ENCODE measurements at regions not wholly inside any gene's neighbourhood (a gene's known extent, or its start where the extent isn't known, plus 50 kb on each side); places are given as distances from the start of the nearest gene placed in this dataset.

- TF ChIP-seq REST (IDR thresholded peaks at IDR 0.05) (no peak), HNF4G (IDR thresholded peaks at IDR 0.05) (no peak), SP1 (IDR thresholded peaks at IDR 0.05) (no peak), FOXA2 (IDR thresholded peaks at IDR 0.05) (no peak)
Measured at GRCh38 chr2:2812648-2813047, 481.6 kb upstream of the MYT1L start (continued).

- TF ChIP-seq FOXA2 (IDR thresholded peaks at IDR 0.05) = no peak
- TF ChIP-seq SP1 (IDR thresholded peaks at IDR 0.05) = no peak
- no peak for TF ChIP-seq MAX (IDR thresholded peaks at IDR 0.05)
- TF ChIP-seq HNF4A (conservative IDR thresholded peaks at IDR 0.05) = no peak
- no peak for TF ChIP-seq NR2F2 (IDR thresholded peaks at IDR 0.05)
- no peak for TF ChIP-seq HNF4G (IDR thresholded peaks at IDR 0.05)
- no peak for TF ChIP-seq FOXA1 (IDR thresholded peaks at IDR 0.05)
- TF ChIP-seq GABPA (IDR thresholded peaks at IDR 0.05 in 1 of 2, conservative IDR thresholded peaks at IDR 0.05 in 1 of 2) = no peak
- DNase-seq (ENCODE audit: low spot score) = no peak
Measured at GRCh38 chr2:2812117-2812516, 481.0 kb upstream of the MYT1L start.

GRCh38 chr2:2810504-2810903 lies 479.4 kb upstream of the MYT1L start:
- Histone ChIP-seq H3K4me1 (ENCODE audit: control insufficient read depth in 4 of 4, insufficient read depth in 4 of 4, low read length in 3 of 4) (no peaks in the 10 kb centered on the region), H3K9me3 (ENCODE audit: control insufficient read depth in 4 of 4, low read length in 3 of 4) (peaks cover 0 to 8% (median 6%) of the 10 kb centered on the region in 4 donors), H3K27ac (ENCODE audit: low read depth in 1 of 2, low read length in 2 of 2) (no peak overlapping the region), H3K9ac (ENCODE audit: low read depth in 1 of 2, low read length in 2 of 2) (no peak overlapping the region), H3K4me3 (ENCODE audit: low read depth in 1 of 3, low read length in 3 of 3) (no peak overlapping the region), H3K36me3 (ENCODE audit: control insufficient read depth in 4 of 4, insufficient read depth in 3 of 4, low read depth in 1 of 4, low read length in 3 of 4) (no peaks in the 10 kb centered on the region), H3K27me3 (ENCODE audit: control insufficient read depth in 4 of 4, insufficient read depth in 4 of 4, low read length in 3 of 4) (no peaks in the 10 kb centered on the region)
- 60% methylated on average over 6 of the region's 6 CpGs for WGBS
- no peak for DNase-seq (ENCODE audit: low spot score)
- TF ChIP-seq SP1 (IDR thresholded peaks at IDR 0.05) (no peak), GABPA (IDR thresholded peaks at IDR 0.05 in 1 of 2, conservative IDR thresholded peaks at IDR 0.05 in 1 of 2) (no peak), YY1 (IDR thresholded peaks at IDR 0.05) (no peak), HNF4G (IDR thresholded peaks at IDR 0.05) (no peak), MAX (IDR thresholded peaks at IDR 0.05) (no peak), RAD21 (IDR thresholded peaks at IDR 0.05) (no peak), JUND (IDR thresholded peaks at IDR 0.05) (no peak), HNF4A (conservative IDR thresholded peaks at IDR 0.05) (no peak), ZBTB33 (IDR thresholded peaks at IDR 0.05) (no peak), EGR1 (IDR thresholded peaks at IDR 0.05; ENCODE audit: low read depth in 2 of 2) (no peak), NR2F2 (IDR thresholded peaks at IDR 0.05) (no peak), ATF3 (IDR thresholded peaks at IDR 0.05) (no peak), FOXA2 (IDR thresholded peaks at IDR 0.05) (no peak), TAF1 (conservative IDR thresholded peaks at IDR 0.05) (no peak), REST (IDR thresholded peaks at IDR 0.05) (no peak), FOXA1 (IDR thresholded peaks at IDR 0.05) (no peak), RXRA (IDR thresholded peaks at IDR 0.05) (no peak), CTCF (IDR thresholded peaks at IDR 0.05; ENCODE audit: low read depth, low read length, missing input control) (no peak)

More at GRCh38 chr2:2812117-2812516, 481.0 kb upstream of the MYT1L start:
- 60% methylated on average over 3 of the region's 3 CpGs for WGBS
- no peak overlapping the region for H3K9ac ChIP-seq (ENCODE audit: low read depth in 1 of 2, low read length in 2 of 2)
- H3K36me3 ChIP-seq (ENCODE audit: control insufficient read depth in 4 of 4, insufficient read depth in 3 of 4, low read depth in 1 of 4, low read length in 3 of 4) = no peaks in the 10 kb centered on the region
- peaks cover 0 to 8% (median 6%) of the 10 kb centered on the region in 4 donors for H3K9me3 ChIP-seq (ENCODE audit: control insufficient read depth in 4 of 4, low read length in 3 of 4)
- H3K4me3 ChIP-seq (ENCODE audit: low read depth in 1 of 3, low read length in 3 of 3) = no peak overlapping the region
- no peaks in the 10 kb centered on the region for H3K27me3 ChIP-seq (ENCODE audit: control insufficient read depth in 4 of 4, insufficient read depth in 4 of 4, low read length in 3 of 4)
- H3K27ac ChIP-seq (ENCODE audit: low read depth in 1 of 2, low read length in 2 of 2) = no peak overlapping the region
- no peaks in the 10 kb centered on the region for H3K4me1 ChIP-seq (ENCODE audit: control insufficient read depth in 4 of 4, insufficient read depth in 4 of 4, low read length in 3 of 4)

All from liver (tissue), 8 donors.